ENCODE measurements at regions not wholly inside any gene's neighbourhood (a gene's known extent, or its start where the extent isn't known, plus 50 kb on each side); places are given as distances from the start of the nearest gene placed in this dataset.

DNA sequence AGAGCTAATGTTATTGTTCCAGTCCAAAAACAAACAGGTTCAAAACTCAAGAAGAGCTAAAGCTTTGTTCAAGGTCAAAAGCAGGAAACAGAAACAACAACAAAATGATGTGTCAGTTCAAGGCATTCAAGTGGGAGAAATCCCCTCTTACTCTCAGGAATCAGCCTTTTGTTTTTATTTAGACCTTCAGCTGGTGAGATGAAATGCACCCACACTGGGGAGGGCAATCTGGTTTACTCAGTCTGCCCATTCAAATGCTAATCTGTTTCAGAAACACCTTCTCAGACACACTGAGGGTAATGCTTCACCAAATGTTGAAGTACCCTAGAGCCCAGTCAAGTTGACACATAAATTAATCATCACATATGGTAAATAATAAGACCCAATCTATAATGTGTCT is 150.6 kb downstream of the TMX3 start:
- TF ChIP-seq POLR2A (IDR thresholded peaks at IDR 0.05; ENCODE audit: low read depth, low read length) = no peak
- no peak for TF ChIP-seq PAX5 (IDR thresholded peaks at IDR 0.05; ENCODE audit: insufficient read depth, low read length, severe bottlenecking)
- no peak for TF ChIP-seq POLR2AphosphoS5 (IDR thresholded peaks at IDR 0.05; ENCODE audit: low read depth, low read length)
- TF ChIP-seq TAF1 (IDR thresholded peaks at IDR 0.05; ENCODE audit: low read depth, low read length) = no peak
- TF ChIP-seq SPI1 (IDR thresholded peaks at IDR 0.05; ENCODE audit: low read depth, low read length) = no peak

Measured in GM12891 (cell line).